SU-DHL-6 (cell line): ENCODE measurements at regions not wholly inside any gene's neighbourhood (a gene's known extent, or its start where the extent isn't known, plus 50 kb on each side); places are given as distances from the start of the nearest gene placed in this dataset.

Source experiments
- H2AFZ ChIP-seq: fragments of 200-600 bp; sonication (generic); 2 replicates; pipeline ENCODE4 v1.6.1; 2014; ENCODE audit warnings: low read depth, mild to moderate bottlenecking, moderate library complexity, mixed read lengths, antibody characterized with exemption, low read length; ENCODE audit not compliant: severe bottlenecking
- H3F3A ChIP-seq: fragments of 200-600 bp; shearing (Covaris generic); 2 replicates; pipeline ENCODE4 v1.6.0; 2016; ENCODE audit warnings: antibody characterized with exemption, mild to moderate bottlenecking; ENCODE audit not compliant: insufficient read depth
- H3K27ac ChIP-seq: fragments of 200-600 bp; sonication (generic); 2 replicates; pipeline ENCODE4 v1.5.1; 2016; ENCODE audit warnings: low read depth, mild to moderate bottlenecking, low read length, moderate library complexity, mixed read lengths
- H3K27me3 ChIP-seq: fragments of 200-600 bp; sonication (generic), shearing (Covaris generic); 2 replicates; pipeline ENCODE4 v1.6.0; 2014; ENCODE audit warnings: mild to moderate bottlenecking, low read length
- H3K36me3 ChIP-seq: fragments of 200-600 bp; sonication (generic); 2 replicates; pipeline ENCODE4 v1.6.1; 2014; ENCODE audit warnings: mild to moderate bottlenecking, low read length, mixed read lengths
- H3K4me2 ChIP-seq: fragments of 300-600, 200-600 bp; shearing (Covaris generic), sonication (generic); 2 replicates; pipeline ENCODE4 v1.6.0; 2014; ENCODE audit warnings: low read length, low read depth, mild to moderate bottlenecking; ENCODE audit not compliant: poor library complexity, severe bottlenecking
- H3K4me3 ChIP-seq: fragments of 200-600 bp; sonication (generic); 2 replicates; pipeline ENCODE4 v1.5.1; 2014; ENCODE audit warnings: antibody characterized with exemption, low read length, mild to moderate bottlenecking, mixed read lengths; ENCODE audit not compliant: insufficient read depth, poor library complexity, severe bottlenecking
- H3K79me2 ChIP-seq: fragments of 200-600 bp; sonication (generic); 2 replicates; pipeline ENCODE4 v1.6.1; 2014; ENCODE audit warnings: mild to moderate bottlenecking, low read length, moderate library complexity; ENCODE audit not compliant: insufficient read depth
- H3K9ac ChIP-seq: fragments of 200-600 bp; sonication (generic); 2 replicates; pipeline ENCODE4 v1.7.0; 2014; ENCODE audit warnings: mild to moderate bottlenecking, low read length
- H3K9me2 ChIP-seq: fragments of 200-600 bp; sonication (generic); replicated peaks from 2 replicates; pipeline ENCODE4 v1.6.1; 2014; ENCODE audit warnings: low read length; ENCODE audit not compliant: insufficient read depth
- H3K9me3 ChIP-seq: fragments of 200-600 bp; sonication (generic); 2 replicates; pipeline ENCODE4 v1.6.1; 2014; ENCODE audit warnings: low read length, mixed read lengths; ENCODE audit not compliant: insufficient read depth
- H4K20me1 ChIP-seq: fragments of 200-600 bp; sonication (generic); 2 replicates; pipeline ENCODE4 v1.6.1; 2014; ENCODE audit warnings: low read depth, mild to moderate bottlenecking, antibody characterized with exemption, low read length, moderate library complexity, mixed read lengths
- EZH2phosphoT487 ChIP-seq: fragments of 200-600 bp; sonication (generic), shearing (Covaris generic); conservative IDR thresholded peaks from 2 replicates; pipeline ENCODE4 v1.6.1; 2018; ENCODE audit warnings: mild to moderate bottlenecking, antibody characterized with exemption, low read length, moderate library complexity, mixed read lengths
- TF ChIP-seq, protein P1 (sequence below): fragments of 200-600 bp; sonication (generic); IDR thresholded peaks from one replicate; pipeline ENCODE4 v1.5.1; 2017; ENCODE audit warnings: antibody characterized with exemption, mild to moderate bottlenecking, low read length, moderate library complexity; ENCODE audit not compliant: insufficient read depth, poor library complexity, severe bottlenecking

- no peak overlapping the region for H3K4me3 ChIP-seq
- TF ChIP-seq, protein P1, sequence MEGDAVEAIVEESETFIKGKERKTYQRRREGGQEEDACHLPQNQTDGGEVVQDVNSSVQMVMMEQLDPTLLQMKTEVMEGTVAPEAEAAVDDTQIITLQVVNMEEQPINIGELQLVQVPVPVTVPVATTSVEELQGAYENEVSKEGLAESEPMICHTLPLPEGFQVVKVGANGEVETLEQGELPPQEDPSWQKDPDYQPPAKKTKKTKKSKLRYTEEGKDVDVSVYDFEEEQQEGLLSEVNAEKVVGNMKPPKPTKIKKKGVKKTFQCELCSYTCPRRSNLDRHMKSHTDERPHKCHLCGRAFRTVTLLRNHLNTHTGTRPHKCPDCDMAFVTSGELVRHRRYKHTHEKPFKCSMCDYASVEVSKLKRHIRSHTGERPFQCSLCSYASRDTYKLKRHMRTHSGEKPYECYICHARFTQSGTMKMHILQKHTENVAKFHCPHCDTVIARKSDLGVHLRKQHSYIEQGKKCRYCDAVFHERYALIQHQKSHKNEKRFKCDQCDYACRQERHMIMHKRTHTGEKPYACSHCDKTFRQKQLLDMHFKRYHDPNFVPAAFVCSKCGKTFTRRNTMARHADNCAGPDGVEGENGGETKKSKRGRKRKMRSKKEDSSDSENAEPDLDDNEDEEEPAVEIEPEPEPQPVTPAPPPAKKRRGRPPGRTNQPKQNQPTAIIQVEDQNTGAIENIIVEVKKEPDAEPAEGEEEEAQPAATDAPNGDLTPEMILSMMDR = no peak
- TF ChIP-seq EZH2phosphoT487 = no peak
- no peaks in the 10 kb centered on the region for H3K9me2 ChIP-seq
- no peak overlapping the region for H3K4me2 ChIP-seq
- no peaks in the 10 kb centered on the region for H3K79me2 ChIP-seq
- 0 out of 2 replicates have a peak, but pooled peaks cover 3% of the 10 kb centered on the region for H3K27me3 ChIP-seq
- H2AFZ ChIP-seq = no peak overlapping the region
- no peak overlapping the region for H3K27ac ChIP-seq
- no peaks in the 10 kb centered on the region for H3K36me3 ChIP-seq
- H3K9ac ChIP-seq = no peak overlapping the region
- H3F3A ChIP-seq = no peaks in the 10 kb centered on the region
- no peaks in the 10 kb centered on the region for H4K20me1 ChIP-seq
- H3K9me3 ChIP-seq = no peaks in the 10 kb centered on the region
Measured at GRCh38 chr7:93737953-93738352, 152.6 kb downstream of the TFPI2 start.

- no peak overlapping the region for H3K9ac ChIP-seq
- no peak overlapping the region for H2AFZ ChIP-seq
- H4K20me1 ChIP-seq = no peaks in the 10 kb centered on the region
- no peaks in the 10 kb centered on the region for H3K36me3 ChIP-seq
- no peaks in the 10 kb centered on the region for H3K79me2 ChIP-seq
- H3F3A ChIP-seq = no peaks in the 10 kb centered on the region
- H3K4me3 ChIP-seq = no peak overlapping the region
- H3K27ac ChIP-seq = no peak overlapping the region
- no peaks in the 10 kb centered on the region for H3K9me3 ChIP-seq
- H3K27me3 ChIP-seq = 0 out of 2 replicates have a peak, but pooled peaks cover 3% of the 10 kb centered on the region
- no peak overlapping the region for H3K4me2 ChIP-seq
- H3K9me2 ChIP-seq = no peaks in the 10 kb centered on the region
- no peak for TF ChIP-seq EZH2phosphoT487
- TF ChIP-seq, protein P1 = no peak
Measured at GRCh38 chr7:93736668-93737369, 153.7 kb downstream of the TFPI2 start.

- Histone ChIP-seq H3K9me3 (no peaks in the 10 kb centered on the region), H3K36me3 (no peaks in the 10 kb centered on the region), H2AFZ (no peak overlapping the region), H3K27me3 (0 out of 2 replicates have a peak, but pooled peaks cover 3% of the 10 kb centered on the region), H3K4me3 (no peak overlapping the region), H3K4me2 (no peak overlapping the region), H3F3A (no peaks in the 10 kb centered on the region), H3K9me2 (no peaks in the 10 kb centered on the region), H4K20me1 (no peaks in the 10 kb centered on the region), H3K9ac (no peak overlapping the region), H3K79me2 (no peaks in the 10 kb centered on the region), H3K27ac (no peak overlapping the region)
- TF ChIP-seq, protein P1 = no peak
- TF ChIP-seq EZH2phosphoT487 = no peak
Measured at GRCh38 chr7:93728292-93728691, 153.8 kb upstream of the CALCR start.
